Fibroblast of pulmonary artery (primary cell): ENCODE measurements at regions not wholly inside any gene's neighbourhood (a gene's known extent, or its start where the extent isn't known, plus 50 kb on each side); places are given as distances from the start of the nearest gene placed in this dataset.

Experiments
- DNase-seq: peaks from one replicate; pipeline ENCODE4 v3.0.0-alpha.2; 2010; ENCODE audit warnings: low read depth
- H3K4me3 ChIP-seq: replicated peaks from 2 replicates; pipeline ENCODE4 v1.5.1; 2011; ENCODE audit warnings: low read depth, mild to moderate bottlenecking, control low read depth, low read length, moderate library complexity
- TF ChIP-seq, protein P1 (sequence below): IDR thresholded peaks from 2 replicates; pipeline ENCODE4 v1.5.1; 2011; ENCODE audit warnings: mild to moderate bottlenecking, control low read depth, low read length, inconsistent platforms; ENCODE audit errors: missing control alignments

GRCh38 chr14:53824061-53824460, 132.6 kb downstream of the BMP4 start:
- no peak overlapping the region for H3K4me3 ChIP-seq
- DNase-seq = no peak
- TF ChIP-seq, protein P1, sequence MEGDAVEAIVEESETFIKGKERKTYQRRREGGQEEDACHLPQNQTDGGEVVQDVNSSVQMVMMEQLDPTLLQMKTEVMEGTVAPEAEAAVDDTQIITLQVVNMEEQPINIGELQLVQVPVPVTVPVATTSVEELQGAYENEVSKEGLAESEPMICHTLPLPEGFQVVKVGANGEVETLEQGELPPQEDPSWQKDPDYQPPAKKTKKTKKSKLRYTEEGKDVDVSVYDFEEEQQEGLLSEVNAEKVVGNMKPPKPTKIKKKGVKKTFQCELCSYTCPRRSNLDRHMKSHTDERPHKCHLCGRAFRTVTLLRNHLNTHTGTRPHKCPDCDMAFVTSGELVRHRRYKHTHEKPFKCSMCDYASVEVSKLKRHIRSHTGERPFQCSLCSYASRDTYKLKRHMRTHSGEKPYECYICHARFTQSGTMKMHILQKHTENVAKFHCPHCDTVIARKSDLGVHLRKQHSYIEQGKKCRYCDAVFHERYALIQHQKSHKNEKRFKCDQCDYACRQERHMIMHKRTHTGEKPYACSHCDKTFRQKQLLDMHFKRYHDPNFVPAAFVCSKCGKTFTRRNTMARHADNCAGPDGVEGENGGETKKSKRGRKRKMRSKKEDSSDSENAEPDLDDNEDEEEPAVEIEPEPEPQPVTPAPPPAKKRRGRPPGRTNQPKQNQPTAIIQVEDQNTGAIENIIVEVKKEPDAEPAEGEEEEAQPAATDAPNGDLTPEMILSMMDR = no peak

- no peak overlapping the region for H3K4me3 ChIP-seq
- no peak for DNase-seq
- TF ChIP-seq, protein P1 = no peak
Observed at GRCh38 chr14:53814392-53814791, 142.2 kb downstream of the BMP4 start.

- TF ChIP-seq, protein P1 = no peak
- no peak for DNase-seq
- no peak overlapping the region for H3K4me3 ChIP-seq
Observed at GRCh38 chr14:53810221-53810620, 146.4 kb downstream of the BMP4 start.

GRCh38 chr14:53808042-53808441, 148.6 kb downstream of the BMP4 start:
- TF ChIP-seq, protein P1 = no peak
- H3K4me3 ChIP-seq = no peak overlapping the region

DNA sequence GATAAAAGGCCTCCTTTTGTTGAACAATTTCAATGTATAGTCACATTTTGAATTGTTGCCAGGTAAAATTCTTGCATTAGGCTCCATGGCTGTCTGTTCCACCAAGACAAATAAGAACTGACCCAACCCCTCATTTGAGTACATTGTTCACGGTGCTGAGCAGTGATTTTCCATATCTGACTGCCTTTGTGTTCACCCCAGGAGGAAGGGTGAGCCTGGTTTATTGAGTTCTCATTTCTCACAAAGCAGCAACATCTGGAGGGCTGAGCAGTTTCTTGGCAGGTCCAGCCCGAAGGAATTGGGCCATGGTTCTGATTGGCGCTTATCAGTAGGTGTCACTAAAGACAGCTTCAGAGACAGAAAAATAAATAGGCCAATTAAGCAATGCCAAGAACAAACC, 149.1 kb downstream of the BMP4 start:
- H3K4me3 ChIP-seq = no peak overlapping the region
- peak; percentile 29 for DNase-seq
- TF ChIP-seq, protein P1 = no peak

More at GRCh38 chr14:53808042-53808441, 148.6 kb downstream of the BMP4 start:
- no peak for DNase-seq

DNA sequence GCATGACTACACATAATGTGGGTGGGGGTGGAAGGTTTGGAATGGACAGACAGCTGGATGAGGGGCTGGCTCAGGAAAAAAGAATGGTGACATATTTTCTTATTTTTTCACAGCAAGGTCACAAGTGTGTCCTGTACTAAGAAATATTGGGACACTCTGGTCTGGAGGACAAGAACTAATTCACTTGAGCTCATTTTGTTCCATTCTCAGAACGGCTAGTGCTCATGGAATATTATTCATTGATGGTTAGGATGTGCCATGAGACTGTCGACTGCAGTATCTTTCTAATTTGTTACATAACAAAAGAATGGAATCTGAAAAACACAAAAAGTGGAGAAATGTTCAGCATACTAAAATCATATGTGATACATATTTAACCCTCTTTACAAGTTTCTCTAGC, 149.5 kb downstream of the BMP4 start:
- DNase-seq = no peak
- TF ChIP-seq, protein P1 = no peak
- no peak overlapping the region for H3K4me3 ChIP-seq

DNA sequence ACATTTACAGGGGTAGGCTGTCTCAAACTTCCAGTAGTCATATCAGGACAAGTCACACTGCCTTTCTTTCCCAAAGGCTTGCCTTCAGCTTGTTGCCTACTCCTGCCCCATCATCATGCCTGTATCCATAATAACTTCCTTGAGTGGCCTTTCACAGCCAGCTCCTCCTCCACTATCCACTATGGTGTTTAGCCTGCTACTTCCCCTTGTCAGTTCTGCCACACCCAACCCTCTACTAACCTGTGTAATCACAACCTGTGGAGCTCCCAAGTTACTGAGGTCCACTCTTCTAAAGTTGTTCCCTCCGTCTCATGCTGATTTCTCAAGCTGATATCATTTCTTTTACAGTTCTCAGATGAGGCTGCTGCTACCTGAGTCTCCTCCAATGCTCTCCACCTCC, 159.9 kb downstream of the BMP4 start:
- no peak overlapping the region for H3K4me3 ChIP-seq
- no peak for DNase-seq
- TF ChIP-seq, protein P1 = no peak
